Germinal center (tissue), 1 donor: ENCODE measurements at regions not wholly inside any gene's neighbourhood (a gene's known extent, or its start where the extent isn't known, plus 50 kb on each side); places are given as distances from the start of the nearest gene placed in this dataset.
"Not testable (repeated sequence)": the region's sequence is repeated elsewhere in the genome, so short reads cannot be mapped to it uniquely, and the experiment has no call there.

Experiments used
- DNase-seq: peaks from one replicate; pipeline ENCODE4 v3.0.0; 2012; ENCODE audit warnings: mixed read lengths, low spot score

DNA sequence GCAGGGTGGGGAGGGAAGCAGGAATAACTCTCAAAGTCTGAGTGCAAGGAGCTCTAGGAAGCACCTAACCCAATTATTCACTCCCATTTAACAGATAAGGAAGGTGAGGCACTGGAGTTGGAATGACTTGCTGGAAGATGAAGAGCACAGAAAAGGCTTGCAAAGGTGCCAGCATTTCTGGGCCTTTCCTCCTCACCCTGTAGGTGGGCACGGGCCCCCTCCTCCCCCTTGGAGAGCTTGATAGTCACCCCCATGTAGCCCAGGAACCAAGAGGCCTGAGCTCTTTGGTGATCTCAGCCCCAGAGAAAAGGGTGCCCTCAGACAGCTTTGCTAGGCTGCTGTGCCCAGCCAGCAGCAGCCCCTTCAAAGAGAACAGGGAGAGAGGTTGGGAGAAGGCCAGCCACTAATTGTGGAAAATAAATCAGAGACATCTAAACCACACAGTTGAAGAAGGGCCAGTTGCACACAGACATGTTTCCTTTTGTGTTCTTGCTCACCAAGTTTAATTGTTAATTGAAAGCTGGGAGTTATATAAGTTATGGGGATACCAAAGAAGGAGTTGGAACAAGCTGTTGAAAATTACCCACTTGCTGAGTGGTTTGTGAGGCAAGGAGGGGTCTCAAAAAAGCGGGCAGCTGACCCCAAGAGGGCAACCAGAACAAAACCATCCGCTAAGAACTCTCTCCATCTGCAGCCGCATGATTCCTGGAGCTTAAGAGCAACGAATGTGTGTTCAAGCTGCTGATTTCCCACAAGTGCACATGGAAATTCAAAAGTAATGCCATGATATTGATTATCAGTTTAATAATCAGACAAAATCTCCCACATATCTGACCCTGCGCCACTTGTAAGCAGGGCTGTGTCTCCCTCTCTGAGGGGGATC is 77.0 kb downstream of the MRPL14 start:
- DNase-seq, result no peak

DNA sequence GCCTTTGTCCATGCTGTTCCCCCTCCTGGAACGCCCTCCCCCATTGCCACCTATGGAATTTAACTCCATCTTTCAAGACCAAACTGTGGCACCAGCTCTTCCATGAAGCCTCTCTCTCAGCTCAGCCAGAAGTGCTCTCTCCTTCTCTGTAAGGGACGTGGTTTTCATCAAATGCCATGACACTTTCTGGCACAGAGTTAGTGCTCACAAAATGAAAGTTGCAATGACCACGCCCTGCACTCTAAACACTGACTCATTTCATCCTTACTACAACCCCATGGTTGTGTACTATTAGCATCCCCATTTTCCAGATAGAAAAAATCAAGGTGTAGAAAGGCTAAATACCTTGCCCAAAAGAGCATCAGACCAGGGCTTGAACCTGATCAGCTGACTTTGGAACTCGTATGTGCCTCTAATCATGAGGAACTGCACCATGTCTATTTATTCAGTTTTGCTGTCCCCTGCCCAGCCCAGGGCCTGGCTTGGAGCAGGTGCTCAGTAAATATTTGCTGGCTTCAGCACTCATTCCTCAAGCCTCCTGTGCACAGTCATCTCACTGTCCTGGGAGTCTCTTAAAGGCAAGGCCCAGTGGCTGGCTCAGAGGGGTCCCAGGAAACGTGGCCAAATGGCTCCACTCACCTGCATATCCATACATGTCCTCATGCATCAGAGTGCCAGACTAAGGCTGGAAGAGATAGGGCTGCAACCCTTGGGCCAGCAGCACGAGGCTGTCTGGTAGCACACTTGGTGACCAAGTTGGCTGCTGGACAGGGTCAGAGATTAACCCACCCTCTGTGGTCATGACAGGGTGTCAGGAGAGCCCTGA is 77.9 kb downstream of the MRPL14 start:
- no peak for DNase-seq

DNA sequence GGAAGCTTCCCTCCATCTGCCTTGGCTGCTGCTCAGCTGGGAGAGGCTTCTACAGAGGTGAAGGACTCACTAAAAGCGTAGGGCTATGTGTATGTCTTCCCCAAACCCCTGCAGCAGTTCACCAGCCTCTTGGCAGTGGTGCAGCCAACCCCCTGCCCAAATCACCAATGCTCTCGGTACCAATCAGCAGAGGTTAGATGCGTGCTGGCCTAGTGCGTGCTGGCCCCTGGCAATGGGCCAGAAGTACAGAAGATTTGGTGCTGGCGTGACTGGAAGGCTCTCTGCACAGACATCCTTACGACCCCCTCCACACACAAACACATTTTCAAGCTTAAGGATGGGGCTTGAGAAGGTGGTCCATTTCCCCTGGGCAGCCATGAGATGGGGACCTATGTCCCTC is 79.0 kb downstream of the MRPL14 start:
- no peak for DNase-seq

DNA sequence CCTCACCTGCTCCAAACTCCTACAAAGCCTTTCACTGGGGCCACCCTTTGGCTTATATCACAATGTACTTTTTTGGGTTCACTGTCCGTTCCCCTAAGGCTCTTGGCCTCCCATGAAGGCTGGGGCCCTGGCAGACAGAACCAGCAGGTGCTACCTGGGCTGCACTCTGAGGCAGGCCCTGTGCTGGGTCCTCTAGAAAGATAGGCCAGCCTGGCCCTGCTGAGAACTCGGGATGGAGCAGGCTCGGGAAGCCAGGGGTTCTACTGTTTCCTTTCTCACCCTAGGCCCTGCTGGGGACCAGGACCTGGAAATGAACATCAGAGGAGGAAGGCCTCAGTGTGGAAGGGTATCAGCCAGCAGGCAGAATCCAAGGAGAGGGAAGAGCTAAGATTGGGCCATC is 79.5 kb downstream of the MRPL14 start:
- DNase-seq, result no peak

DNA sequence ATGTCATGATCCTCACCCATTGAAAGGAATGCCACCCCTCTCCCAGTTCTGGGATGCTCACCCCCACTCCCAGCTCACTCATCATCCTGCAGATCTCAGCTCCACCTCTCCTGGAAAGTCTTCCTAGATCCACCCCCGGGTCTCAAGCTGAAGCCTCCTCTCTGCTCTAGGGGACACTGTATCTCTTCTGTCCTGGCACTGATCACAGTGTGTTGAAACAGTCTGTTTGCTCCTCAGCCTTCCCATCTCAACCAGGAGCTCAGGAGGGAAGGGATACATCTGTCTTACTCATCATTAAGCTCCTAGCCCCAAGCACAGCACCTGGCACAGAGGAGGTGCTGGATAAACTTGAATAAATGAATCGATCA is 80.1 kb downstream of the MRPL14 start:
- DNase-seq, result no peak

DNA sequence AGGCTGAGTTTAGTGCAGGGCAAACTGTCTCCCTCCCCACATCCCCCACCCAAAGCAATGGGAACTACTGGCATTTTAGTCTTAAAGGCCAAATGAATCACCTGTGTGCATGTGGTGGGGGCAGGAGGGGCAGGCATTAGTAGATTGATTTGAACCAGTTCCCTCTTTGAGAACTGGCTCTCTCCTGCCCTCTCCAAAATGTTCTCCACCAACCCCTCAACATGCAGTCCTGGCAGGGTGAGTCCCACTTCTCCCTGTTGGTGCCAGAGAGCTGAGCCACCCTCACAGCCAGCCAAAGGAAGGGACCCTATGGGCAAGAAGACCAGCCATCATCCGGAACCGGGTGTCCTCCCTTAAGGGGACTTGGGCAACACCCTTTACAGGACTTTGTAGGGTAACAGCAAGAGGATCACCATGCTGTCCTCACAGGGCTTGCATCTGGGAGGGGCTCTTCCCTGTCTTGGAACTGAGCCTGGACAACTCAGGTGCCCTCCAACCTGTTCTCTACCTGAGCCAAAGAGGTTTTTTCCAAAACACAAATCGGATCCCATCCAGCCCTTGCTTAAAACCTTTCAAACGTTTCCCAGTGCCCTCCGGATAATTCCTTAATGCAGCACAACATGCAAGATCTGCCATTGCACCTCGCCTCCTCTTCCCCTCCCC is 80.6 kb downstream of the MRPL14 start:
- no peak for DNase-seq

DNA sequence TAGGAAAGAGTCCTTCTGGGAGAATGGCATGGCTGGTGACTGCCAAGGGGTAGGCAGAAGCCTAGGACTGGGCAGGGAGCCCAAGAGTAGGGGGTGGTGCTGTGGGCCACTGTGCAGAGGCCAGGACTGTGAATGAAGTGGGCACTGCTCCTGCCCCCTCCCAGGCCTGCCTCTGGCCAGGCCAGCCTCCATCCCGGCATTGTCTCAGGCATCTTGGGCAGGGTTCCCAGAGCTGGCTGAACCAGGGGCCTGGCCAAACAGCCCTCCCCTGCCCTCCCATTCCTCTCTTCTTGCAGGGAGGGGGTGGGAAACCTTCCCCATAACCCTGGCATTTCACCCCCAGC is 81.6 kb downstream of the MRPL14 start:
- no peak for DNase-seq

DNA sequence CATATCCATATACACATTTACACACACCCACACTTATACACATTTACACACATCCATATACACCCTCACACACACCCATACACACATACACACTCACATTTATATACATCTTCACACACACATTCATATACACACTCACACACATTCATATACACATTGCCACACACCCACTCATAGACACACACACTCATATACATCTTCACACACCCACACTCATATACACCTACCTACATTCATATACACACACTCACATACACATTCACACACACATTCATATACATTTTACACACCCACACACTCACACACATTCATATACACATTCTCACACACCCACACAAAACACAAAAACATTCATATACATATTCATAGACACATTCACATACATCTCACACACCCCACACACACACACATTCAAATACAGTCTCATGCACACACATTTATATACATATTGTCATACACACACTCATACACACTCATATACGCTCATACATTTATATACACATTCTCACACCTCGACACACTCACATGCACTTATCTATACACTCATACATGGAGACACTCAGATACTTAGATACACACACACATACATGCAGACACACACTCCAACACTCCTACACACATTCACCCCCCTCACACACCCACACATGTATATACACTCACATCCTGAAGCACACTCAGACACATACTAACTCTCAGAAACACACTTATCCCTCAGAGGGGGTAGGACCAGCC is 82.1 kb downstream of the MRPL14 start:
- DNase-seq, result no peak

DNA sequence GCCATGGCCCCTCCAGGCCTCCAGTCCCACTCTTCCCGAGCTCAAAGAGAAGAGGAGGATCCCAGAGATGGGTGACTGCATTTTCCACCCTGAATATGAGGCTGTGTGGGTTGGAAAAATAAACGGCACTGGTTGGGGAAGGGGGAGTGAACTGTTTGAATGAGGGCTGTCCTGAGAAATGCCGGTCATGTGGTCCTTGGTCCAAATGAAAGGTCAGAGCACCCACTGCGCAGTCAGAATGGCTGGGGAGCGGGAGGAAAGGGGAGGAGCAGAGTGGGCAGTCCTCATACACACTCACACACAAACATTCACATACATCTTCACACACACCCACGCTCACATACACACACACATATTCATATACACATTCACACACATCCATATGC is 83.1 kb downstream of the MRPL14 start:
- DNase-seq, result no peak

DNA sequence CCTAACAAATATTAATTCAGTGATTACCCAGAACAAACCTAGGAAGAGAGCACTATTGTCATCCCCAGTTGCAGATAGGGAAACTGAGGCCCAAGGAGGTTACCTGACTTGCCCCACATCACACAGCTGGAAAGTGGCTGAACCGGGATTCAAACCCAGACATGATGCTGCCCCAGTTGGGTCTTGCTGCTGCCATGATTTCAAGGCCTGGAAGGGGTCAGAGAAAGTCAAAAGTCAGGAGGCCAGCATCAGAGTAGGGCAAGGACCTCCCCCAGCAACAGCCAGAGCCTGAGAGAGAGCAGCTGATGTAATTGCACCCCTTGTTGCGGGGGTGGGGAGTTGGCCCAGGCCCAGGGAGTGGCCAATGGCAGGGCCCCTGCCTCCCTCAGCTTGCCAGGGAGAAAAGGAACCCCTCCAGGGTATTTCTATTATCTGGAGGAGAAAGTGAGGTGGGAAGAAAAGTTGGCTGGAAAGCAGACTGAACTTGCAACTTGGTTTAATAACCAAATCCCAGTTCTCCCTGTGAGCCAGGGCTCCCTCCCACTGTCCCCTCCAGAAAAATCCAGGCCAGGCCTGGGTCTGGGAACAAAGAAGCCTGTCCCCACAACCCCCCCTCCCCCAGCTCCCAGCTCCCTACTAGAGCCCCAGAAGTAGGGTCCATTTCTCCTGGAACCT is 83.6 kb downstream of the MRPL14 start:
- DNase-seq, result no peak

DNA sequence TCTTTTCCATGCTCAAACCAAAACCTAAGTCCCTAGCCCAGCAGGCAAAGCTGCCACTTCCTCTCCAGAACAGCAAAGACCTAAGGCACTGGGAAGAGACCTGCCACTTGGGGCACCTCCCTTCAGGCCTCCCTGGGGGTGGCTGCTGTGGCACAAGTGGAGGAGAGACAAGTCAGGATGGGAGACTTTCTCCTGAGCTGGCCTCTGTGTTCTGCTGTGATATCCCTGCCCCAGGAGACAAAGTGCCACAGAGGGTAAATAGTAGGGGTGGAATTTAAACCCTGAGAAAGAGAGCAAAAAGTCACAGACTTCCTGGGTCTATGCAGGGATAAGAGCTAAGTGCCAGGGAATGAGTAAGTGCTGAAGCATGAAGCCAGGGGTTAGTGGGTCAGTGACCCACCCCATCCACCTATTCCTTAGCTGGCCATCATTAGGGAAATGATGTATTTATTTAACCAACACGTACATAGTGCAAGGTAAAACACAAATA is 84.2 kb downstream of the MRPL14 start:
- no peak for DNase-seq

DNA sequence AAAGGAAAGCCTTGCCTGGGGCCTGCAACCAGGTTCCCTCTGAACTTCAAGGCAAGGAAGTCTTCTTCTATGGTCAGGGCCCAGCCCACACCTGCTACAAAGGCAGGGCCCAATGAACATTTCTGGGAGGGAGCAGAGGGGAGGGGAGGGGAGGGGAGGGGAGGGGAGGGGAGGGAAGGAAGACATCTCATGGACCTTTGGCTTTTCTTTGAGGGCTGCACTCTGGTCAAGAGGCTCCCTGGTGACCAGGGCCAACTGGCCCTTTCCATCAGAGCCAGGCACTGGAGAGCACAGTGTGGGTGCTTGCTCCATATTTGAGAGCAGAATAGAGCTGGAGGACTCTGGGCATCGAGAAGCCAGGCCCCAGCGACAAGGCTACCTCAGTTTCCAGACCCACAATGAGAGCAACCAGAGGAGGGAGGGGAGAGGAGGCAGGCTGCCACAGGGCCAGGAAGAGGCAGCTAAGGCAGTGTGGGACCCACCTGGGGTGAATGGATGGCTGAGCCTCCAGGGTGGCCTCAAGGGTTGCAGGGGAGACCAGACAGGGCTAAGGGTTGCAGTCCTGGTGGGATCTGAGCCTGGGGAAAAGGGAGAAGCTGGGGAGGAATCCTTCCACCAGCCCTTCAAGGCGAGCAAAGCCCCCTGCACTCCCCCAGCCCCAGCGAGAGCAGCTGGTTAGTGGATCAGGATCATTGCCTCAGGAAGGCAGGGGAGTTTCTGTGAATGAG is 84.8 kb downstream of the MRPL14 start:
- DNase-seq, result no peak

DNA sequence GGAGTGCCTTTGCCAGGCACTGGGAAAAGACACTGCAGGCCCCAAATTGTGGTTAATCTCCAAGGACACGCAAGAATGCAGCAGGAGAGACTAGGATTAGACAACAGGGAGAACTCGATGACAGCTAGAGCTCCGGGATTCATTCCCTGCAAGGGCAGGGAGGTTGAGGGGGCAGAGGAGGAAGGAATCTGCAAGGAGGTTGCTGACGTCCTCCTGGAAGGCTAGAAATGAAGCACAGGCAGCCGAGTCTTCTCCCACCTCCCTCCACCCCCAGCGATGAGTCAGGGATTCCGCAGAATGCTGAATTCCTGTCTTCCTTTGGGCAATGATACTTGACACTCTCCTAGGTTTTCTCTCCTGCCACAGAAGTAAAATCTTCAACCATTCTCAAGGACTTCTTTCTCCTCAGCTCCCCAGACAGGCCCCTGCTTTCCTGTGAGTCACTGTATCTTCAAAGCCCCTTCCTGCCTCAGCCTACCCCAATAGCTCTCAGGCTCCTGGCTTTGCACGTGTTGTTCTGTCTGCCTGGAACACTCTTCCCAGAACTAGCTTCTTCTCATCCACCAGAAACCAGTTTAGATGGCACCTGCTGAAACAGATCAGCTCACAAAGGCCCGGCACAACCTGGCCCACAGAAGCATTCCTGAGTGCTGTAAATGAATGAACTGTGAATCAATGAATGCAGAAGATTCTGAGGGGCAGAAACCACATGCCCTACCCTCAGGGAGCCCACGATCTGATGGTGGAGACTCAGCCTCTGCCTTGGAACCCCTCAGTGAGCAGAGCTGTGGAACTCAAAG is 85.6 kb downstream of the MRPL14 start:
- DNase-seq, result no peak

DNA sequence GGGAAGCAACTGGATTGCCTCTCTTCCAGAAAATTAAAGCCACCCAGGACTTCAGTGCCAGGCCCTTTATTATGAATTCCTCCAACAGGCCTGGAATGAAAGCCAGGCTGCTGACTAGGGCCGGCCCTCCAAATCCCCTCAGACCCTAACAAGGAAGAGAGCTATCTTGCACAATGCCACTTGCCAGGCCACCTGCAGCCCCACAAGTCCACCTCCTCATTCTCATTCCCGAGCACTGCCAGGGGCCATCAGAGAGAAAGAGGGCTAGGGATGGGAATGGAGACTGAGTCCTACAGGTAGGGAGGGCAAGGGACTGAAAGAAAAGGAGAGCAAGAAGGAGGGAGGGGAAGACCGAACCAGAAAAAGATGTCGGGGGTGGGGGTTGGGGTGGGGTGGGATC is 86.5 kb downstream of the MRPL14 start:
- DNase-seq, result no peak

DNA sequence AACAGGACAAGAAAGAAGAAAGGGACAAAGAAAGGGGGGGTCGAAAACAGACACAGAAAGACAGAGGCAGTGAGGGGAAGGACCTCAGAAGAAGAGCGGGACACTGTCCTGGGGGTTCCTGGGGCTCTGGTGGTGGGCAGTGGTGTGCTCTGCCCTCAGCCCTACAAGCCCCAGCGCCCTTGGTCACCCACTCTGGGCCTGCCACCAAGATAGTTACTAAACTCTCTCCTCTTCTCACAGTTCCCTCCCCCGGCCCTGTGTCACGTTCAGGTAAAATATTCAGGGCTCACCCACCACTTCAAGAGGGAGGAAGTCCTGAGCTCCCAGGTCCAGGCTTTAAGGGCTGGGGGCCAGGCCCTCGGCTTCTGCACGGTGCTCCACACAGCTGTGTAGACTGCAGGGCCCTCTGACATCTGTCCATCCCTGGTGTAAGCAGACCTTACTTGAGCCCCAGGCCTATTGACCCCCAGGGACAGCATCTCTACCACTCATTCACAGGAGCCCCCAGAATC is 87.4 kb downstream of the MRPL14 start:
- DNase-seq, result no peak

DNA sequence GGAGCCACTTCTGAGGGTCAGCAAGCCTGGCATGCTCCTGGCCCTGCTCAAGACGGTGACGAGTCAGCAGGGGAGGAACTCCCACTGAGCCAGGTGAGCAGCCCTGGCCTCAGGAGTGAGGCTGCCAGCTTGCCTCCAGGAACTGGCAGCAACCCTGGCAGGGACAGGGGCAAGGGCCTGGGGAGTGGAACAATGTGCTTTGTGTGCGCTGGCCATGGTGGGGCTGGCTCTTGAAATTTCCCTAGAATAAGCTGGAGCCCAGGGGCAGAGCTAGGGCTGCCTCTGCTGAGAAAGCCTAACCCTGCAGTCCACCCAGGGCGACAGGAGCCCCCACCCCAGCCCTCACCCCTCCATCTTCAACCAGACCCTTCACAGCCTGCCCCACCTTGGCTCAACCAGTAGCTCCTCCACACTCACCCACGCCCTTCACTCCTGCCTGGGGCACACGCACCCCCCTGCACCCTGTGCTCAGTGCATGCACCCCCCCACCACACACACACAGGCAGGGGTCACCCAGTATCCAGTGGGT is 88.0 kb downstream of the MRPL14 start:
- DNase-seq, result no peak

DNA sequence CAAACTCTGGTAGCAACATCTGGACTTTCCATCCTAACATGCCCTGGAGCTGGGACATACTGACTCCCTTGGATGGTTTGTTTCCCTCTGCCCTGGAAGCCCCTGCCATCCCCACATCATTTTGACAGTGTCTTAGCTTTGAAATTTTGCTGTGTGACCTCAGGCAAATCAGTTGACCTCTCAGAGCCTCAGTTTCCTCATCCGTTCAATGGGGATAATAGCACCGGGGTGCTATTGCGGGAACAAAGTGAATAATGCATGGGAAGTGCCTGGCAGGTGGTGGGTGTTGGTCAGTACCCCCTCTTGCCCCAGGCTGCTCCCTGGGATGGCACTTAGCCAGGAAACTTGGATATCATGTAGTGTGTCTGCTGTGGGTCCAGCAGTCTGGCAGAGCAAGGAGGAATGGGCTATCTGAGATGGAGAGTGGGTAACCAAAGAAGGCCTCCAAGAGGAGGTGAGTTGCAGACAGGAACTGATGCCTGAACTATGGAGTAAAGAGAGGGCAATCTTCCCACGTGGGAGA is 88.6 kb downstream of the MRPL14 start:
- DNase-seq, result no peak

DNA sequence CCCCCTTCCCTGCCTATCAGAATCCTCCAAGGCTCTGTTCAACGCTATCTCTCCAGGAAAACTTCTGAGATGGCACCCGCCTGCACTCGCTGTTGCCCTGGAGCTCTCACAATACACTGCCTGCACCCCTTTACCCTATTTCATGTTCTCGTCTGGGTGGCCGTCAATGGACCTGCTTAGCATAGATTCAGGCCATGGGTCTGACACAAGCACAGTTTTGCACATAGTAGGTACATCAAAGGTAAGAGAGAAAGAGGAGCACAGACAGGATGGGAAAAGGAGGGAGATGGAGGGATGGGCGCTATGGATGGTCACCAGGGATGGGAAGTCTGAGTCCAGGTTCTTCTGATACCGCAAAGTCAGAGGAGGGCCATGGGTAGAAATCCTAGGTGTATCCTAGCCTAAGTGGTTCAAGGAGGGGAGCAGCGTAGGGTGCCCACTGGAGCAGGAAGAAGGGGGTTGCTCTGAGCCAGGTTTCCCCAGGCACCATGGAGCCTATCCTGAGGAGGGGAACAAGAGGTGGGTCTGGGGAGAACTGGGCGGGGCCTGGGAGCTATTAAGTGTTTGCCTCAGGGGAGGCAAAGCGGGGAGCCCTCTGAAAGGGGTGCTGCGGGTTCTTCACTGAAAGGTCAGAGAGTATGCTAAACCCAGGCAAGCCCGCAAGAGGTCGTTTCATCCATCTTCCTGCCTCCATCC is 89.3 kb downstream of the MRPL14 start:
- DNase-seq, result no peak

DNA sequence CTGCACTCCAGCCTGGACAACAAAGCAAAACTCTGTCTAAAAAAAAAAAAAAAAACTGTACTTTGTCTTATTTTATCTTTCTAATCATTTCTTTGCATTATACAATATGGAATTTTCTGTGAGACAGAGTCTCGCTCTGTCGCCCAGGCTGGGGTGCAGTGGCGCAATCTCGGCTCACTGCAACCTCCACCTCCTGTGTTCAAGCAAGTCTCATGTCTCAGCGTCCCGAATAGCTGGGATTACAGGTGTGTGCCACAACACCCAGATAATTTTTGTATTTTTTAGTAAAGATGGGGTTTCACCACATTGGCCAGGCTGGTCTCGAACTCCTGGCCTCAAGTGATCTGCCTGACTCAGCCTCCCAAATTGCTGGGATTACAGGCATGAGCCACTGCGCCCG is 90.0 kb downstream of the MRPL14 start:
- not testable (repeated sequence) for DNase-seq
